ENCODE measurements at regions not wholly inside any gene's neighbourhood (a gene's known extent, or its start where the extent isn't known, plus 50 kb on each side); places are given as distances from the start of the nearest gene placed in this dataset.

DNA sequence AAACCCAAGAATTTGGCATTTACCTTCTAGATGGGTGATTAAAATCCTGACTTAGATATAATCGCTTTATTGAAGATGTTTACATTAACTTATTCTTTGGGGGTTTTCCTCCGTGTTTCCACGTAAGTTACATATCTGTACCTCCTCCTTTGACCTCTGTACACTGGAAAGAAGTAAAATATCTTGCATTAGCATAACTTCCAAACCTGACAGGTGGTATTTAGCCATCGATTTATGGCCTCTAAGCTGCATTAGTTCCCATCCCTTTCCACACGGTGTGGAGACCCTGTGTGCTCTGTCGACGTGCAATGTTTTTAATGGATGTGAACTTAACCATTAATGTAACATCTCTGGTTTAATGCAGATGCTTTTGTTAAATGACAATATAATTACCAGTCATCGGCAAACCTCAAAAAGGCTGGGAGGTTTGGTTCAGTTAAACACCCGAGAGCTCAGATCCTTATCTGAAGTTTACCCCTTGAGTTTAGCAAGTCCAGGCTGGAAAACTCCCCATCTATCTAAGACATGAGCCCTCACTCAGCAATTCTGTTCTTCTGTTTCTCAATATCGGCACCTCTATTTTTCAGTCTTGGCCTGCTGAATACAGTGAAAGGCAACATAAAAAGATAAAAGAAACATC is 295.2 kb downstream of the GATA3 start:
- TF ChIP-seq CTCF (IDR thresholded peaks at IDR 0.05; ENCODE audit: extremely low read depth in 1 of 2, insufficient read depth in 1 of 2, low read depth in 1 of 2, low read length in 2 of 2) (no peak), POLR2AphosphoS5 (IDR thresholded peaks at IDR 0.05; ENCODE audit: insufficient read depth, low read depth, low read length) (no peak), MAX (IDR thresholded peaks at IDR 0.05; ENCODE audit: insufficient read depth, insufficient read length) (no peak), POLR2A (IDR thresholded peaks at IDR 0.05; ENCODE audit: low read depth, low read length) (no peak), JUN (IDR thresholded peaks at IDR 0.05; ENCODE audit: borderline replicate concordance, insufficient read depth, insufficient read length, low read depth) (no peak), EZH2 (IDR thresholded peaks at IDR 0.05; ENCODE audit: borderline replicate concordance, low read depth, low read length, severe bottlenecking) (no peak)

Data from endothelial cell of umbilical vein (primary cell).